ENCODE measurements at regions not wholly inside any gene's neighbourhood (a gene's known extent, or its start where the extent isn't known, plus 50 kb on each side); places are given as distances from the start of the nearest gene placed in this dataset.

GRCh38 chr21:14691914-14692313 lies 145.8 kb upstream of the SAMSN1 start:
- H3K4me1 ChIP-seq (ENCODE audit: control insufficient read depth, insufficient read depth, low read length, poor library complexity, severe bottlenecking) = no peaks in the 10 kb centered on the region
- DNase-seq = no peak
- H3K9me3 ChIP-seq (ENCODE audit: control insufficient read depth, low read length) = no peaks in the 10 kb centered on the region
- H3K4me3 ChIP-seq (ENCODE audit: insufficient read depth, low read depth, low read length, poor library complexity, severe bottlenecking) = no peak overlapping the region
- no peak overlapping the region for H3K27ac ChIP-seq (ENCODE audit: insufficient read depth, low read length, poor library complexity, severe bottlenecking)
- no peaks in the 10 kb centered on the region for H3K27me3 ChIP-seq (replicated peaks; ENCODE audit: control insufficient read depth, insufficient read depth, low read length, poor library complexity, severe bottlenecking)
- H3K36me3 ChIP-seq (ENCODE audit: control insufficient read depth, insufficient read depth, low read length) = no peaks in the 10 kb centered on the region

GRCh38 chr21:14690886-14691285 lies 144.8 kb upstream of the SAMSN1 start:
- Histone ChIP-seq H3K27ac (ENCODE audit: insufficient read depth, low read length, poor library complexity, severe bottlenecking) (no peak overlapping the region), H3K36me3 (ENCODE audit: control insufficient read depth, insufficient read depth, low read length) (no peaks in the 10 kb centered on the region), H3K27me3 (replicated peaks; ENCODE audit: control insufficient read depth, insufficient read depth, low read length, poor library complexity, severe bottlenecking) (no peaks in the 10 kb centered on the region), H3K4me1 (ENCODE audit: control insufficient read depth, insufficient read depth, low read length, poor library complexity, severe bottlenecking) (no peaks in the 10 kb centered on the region), H3K9me3 (ENCODE audit: control insufficient read depth, low read length) (no peaks in the 10 kb centered on the region), H3K4me3 (ENCODE audit: insufficient read depth, low read depth, low read length, poor library complexity, severe bottlenecking) (no peak overlapping the region)
- DNase-seq = no peak

GRCh38 chr21:14688936-14689335 lies 142.8 kb upstream of the SAMSN1 start:
- Histone ChIP-seq H3K9me3 (ENCODE audit: control insufficient read depth, low read length) (no peaks in the 10 kb centered on the region), H3K27ac (ENCODE audit: insufficient read depth, low read length, poor library complexity, severe bottlenecking) (no peak overlapping the region), H3K4me1 (ENCODE audit: control insufficient read depth, insufficient read depth, low read length, poor library complexity, severe bottlenecking) (no peaks in the 10 kb centered on the region), H3K4me3 (ENCODE audit: insufficient read depth, low read depth, low read length, poor library complexity, severe bottlenecking) (no peak overlapping the region), H3K36me3 (ENCODE audit: control insufficient read depth, insufficient read depth, low read length) (no peaks in the 10 kb centered on the region), H3K27me3 (replicated peaks; ENCODE audit: control insufficient read depth, insufficient read depth, low read length, poor library complexity, severe bottlenecking) (no peaks in the 10 kb centered on the region)
- no peak for DNase-seq

- H3K9me3 ChIP-seq (ENCODE audit: control insufficient read depth, low read length) = no peaks in the 10 kb centered on the region
Measured at GRCh38 chr21:14688412-14688811, 142.3 kb upstream of the SAMSN1 start.

GRCh38 chr21:14687268-14687625 lies 141.1 kb upstream of the SAMSN1 start:
- Histone ChIP-seq H3K9me3 (ENCODE audit: control insufficient read depth, low read length) (no peaks in the 10 kb centered on the region), H3K4me1 (ENCODE audit: control insufficient read depth, insufficient read depth, low read length, poor library complexity, severe bottlenecking) (no peaks in the 10 kb centered on the region), H3K36me3 (ENCODE audit: control insufficient read depth, insufficient read depth, low read length) (no peaks in the 10 kb centered on the region), H3K27ac (ENCODE audit: insufficient read depth, low read length, poor library complexity, severe bottlenecking) (no peak overlapping the region), H3K27me3 (replicated peaks; ENCODE audit: control insufficient read depth, insufficient read depth, low read length, poor library complexity, severe bottlenecking) (no peaks in the 10 kb centered on the region), H3K4me3 (ENCODE audit: insufficient read depth, low read depth, low read length, poor library complexity, severe bottlenecking) (no peak overlapping the region)
- DNase-seq = no peak

More at GRCh38 chr21:14688412-14688811, 142.3 kb upstream of the SAMSN1 start:
- no peak for DNase-seq
- no peaks in the 10 kb centered on the region for H3K36me3 ChIP-seq (ENCODE audit: control insufficient read depth, insufficient read depth, low read length)
- H3K4me3 ChIP-seq (ENCODE audit: insufficient read depth, low read depth, low read length, poor library complexity, severe bottlenecking) = no peak overlapping the region
- H3K27ac ChIP-seq (ENCODE audit: insufficient read depth, low read length, poor library complexity, severe bottlenecking) = no peak overlapping the region
- H3K27me3 ChIP-seq (replicated peaks; ENCODE audit: control insufficient read depth, insufficient read depth, low read length, poor library complexity, severe bottlenecking) = no peaks in the 10 kb centered on the region
- no peaks in the 10 kb centered on the region for H3K4me1 ChIP-seq (ENCODE audit: control insufficient read depth, insufficient read depth, low read length, poor library complexity, severe bottlenecking)

- Histone ChIP-seq H3K27me3 (replicated peaks; ENCODE audit: control insufficient read depth, insufficient read depth, low read length, poor library complexity, severe bottlenecking) (no peaks in the 10 kb centered on the region), H3K27ac (ENCODE audit: insufficient read depth, low read length, poor library complexity, severe bottlenecking) (no peak overlapping the region), H3K4me3 (ENCODE audit: insufficient read depth, low read depth, low read length, poor library complexity, severe bottlenecking) (no peak overlapping the region), H3K9me3 (ENCODE audit: control insufficient read depth, low read length) (no peaks in the 10 kb centered on the region), H3K36me3 (ENCODE audit: control insufficient read depth, insufficient read depth, low read length) (no peaks in the 10 kb centered on the region), H3K4me1 (ENCODE audit: control insufficient read depth, insufficient read depth, low read length, poor library complexity, severe bottlenecking) (no peaks in the 10 kb centered on the region)
- DNase-seq = no peak
Measured at GRCh38 chr21:14686466-14687267, 140.6 kb upstream of the SAMSN1 start.

GRCh38 chr21:14685568-14685967 lies 139.5 kb upstream of the SAMSN1 start:
- H3K4me3 ChIP-seq (ENCODE audit: insufficient read depth, low read depth, low read length, poor library complexity, severe bottlenecking) = no peak overlapping the region
- H3K36me3 ChIP-seq (ENCODE audit: control insufficient read depth, insufficient read depth, low read length) = no peaks in the 10 kb centered on the region
- no peaks in the 10 kb centered on the region for H3K4me1 ChIP-seq (ENCODE audit: control insufficient read depth, insufficient read depth, low read length, poor library complexity, severe bottlenecking)
- H3K27me3 ChIP-seq (replicated peaks; ENCODE audit: control insufficient read depth, insufficient read depth, low read length, poor library complexity, severe bottlenecking) = no peaks in the 10 kb centered on the region
- DNase-seq = no peak
- no peaks in the 10 kb centered on the region for H3K9me3 ChIP-seq (ENCODE audit: control insufficient read depth, low read length)
- H3K27ac ChIP-seq (ENCODE audit: insufficient read depth, low read length, poor library complexity, severe bottlenecking) = no peak overlapping the region

- DNase-seq = no peak
- H3K27me3 ChIP-seq (replicated peaks; ENCODE audit: control insufficient read depth, insufficient read depth, low read length, poor library complexity, severe bottlenecking) = no peaks in the 10 kb centered on the region
Measured at GRCh38 chr21:14684071-14684470, 138.0 kb upstream of the SAMSN1 start.

GRCh38 chr21:14683063-14683462 lies 136.9 kb upstream of the SAMSN1 start:
- H3K27ac ChIP-seq (ENCODE audit: insufficient read depth, low read length, poor library complexity, severe bottlenecking) = no peak overlapping the region

More at GRCh38 chr21:14684071-14684470, 138.0 kb upstream of the SAMSN1 start:
- Histone ChIP-seq H3K4me3 (ENCODE audit: insufficient read depth, low read depth, low read length, poor library complexity, severe bottlenecking) (no peak overlapping the region), H3K9me3 (ENCODE audit: control insufficient read depth, low read length) (no peaks in the 10 kb centered on the region), H3K36me3 (ENCODE audit: control insufficient read depth, insufficient read depth, low read length) (no peaks in the 10 kb centered on the region), H3K27ac (ENCODE audit: insufficient read depth, low read length, poor library complexity, severe bottlenecking) (no peak overlapping the region), H3K4me1 (ENCODE audit: control insufficient read depth, insufficient read depth, low read length, poor library complexity, severe bottlenecking) (no peaks in the 10 kb centered on the region)

GRCh38 chr21:14678973-14679574 lies 133.0 kb upstream of the SAMSN1 start:
- Histone ChIP-seq H3K4me3 (ENCODE audit: insufficient read depth, low read depth, low read length, poor library complexity, severe bottlenecking) (no peak overlapping the region), H3K36me3 (ENCODE audit: control insufficient read depth, insufficient read depth, low read length) (no peaks in the 10 kb centered on the region), H3K4me1 (ENCODE audit: control insufficient read depth, insufficient read depth, low read length, poor library complexity, severe bottlenecking) (peaks cover 14% of the 10 kb centered on the region), H3K27ac (ENCODE audit: insufficient read depth, low read length, poor library complexity, severe bottlenecking) (no peak overlapping the region), H3K27me3 (replicated peaks; ENCODE audit: control insufficient read depth, insufficient read depth, low read length, poor library complexity, severe bottlenecking) (no peaks in the 10 kb centered on the region), H3K9me3 (ENCODE audit: control insufficient read depth, low read length) (no peaks in the 10 kb centered on the region)
- DNase-seq = no peak

More at GRCh38 chr21:14683063-14683462, 136.9 kb upstream of the SAMSN1 start:
- Histone ChIP-seq H3K4me1 (ENCODE audit: control insufficient read depth, insufficient read depth, low read length, poor library complexity, severe bottlenecking) (no peaks in the 10 kb centered on the region), H3K27me3 (replicated peaks; ENCODE audit: control insufficient read depth, insufficient read depth, low read length, poor library complexity, severe bottlenecking) (no peaks in the 10 kb centered on the region), H3K9me3 (ENCODE audit: control insufficient read depth, low read length) (no peaks in the 10 kb centered on the region), H3K36me3 (ENCODE audit: control insufficient read depth, insufficient read depth, low read length) (no peaks in the 10 kb centered on the region), H3K4me3 (ENCODE audit: insufficient read depth, low read depth, low read length, poor library complexity, severe bottlenecking) (no peak overlapping the region)
- no peak for DNase-seq

Measured in effector memory CD4-positive, alpha-beta T cell (primary cell).